IPS DF 4.7 (cell line): ENCODE measurements at regions not wholly inside any gene's neighbourhood (a gene's known extent, or its start where the extent isn't known, plus 50 kb on each side); places are given as distances from the start of the nearest gene placed in this dataset.

Experiments
- DNase-seq: peaks from one replicate; pipeline ENCODE4 v3.0.0-alpha.2; 2013; ENCODE audit warnings: low spot score; ENCODE audit errors: extremely low read depth

DNA sequence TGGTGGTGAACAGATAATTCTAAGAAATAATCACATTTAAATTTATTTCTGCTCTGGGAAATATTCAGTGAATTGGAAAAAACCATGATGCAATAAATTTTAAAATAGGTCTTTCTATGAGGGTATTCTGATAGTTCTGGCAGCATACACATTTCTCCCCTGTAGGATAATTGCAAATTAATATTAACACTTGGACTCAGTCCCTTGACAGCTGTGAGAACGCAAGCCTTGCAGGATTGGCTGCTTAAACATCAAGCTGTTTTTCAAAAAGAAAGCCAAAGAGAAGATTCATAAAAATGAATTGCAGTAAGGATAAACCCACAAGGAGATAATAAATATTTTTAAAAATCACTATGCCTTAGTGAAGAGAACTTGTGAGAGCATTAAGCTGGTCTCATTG is 180.0 kb downstream of the MTRR start:
- no peak for DNase-seq

DNA sequence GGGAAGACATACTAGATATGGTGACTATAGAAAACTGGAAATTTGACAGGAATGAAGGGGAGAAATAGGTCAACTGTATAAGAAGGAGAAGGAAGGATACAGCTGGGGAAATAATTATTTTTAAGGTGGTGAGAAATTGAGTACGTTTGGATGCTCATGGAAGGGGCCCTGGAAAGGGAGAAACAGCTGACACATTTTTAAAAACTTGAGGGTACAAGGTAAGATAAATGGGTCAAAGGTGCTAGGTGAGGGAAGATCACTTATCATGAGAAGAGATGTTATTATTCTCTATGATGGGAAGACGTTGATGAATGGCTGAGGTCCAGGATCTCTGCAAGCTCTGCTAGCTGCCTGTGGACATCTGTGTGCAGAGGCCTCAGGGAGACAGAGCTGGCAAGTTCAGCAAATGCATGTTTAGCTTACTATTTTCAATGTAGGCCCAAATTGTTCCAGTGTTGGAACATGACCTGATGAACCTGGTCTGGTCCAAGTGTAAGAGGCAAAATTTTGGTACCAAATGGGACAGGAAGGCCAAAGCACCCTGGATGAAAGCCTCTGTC is 181.7 kb downstream of the MTRR start:
- DNase-seq, result no peak

DNA sequence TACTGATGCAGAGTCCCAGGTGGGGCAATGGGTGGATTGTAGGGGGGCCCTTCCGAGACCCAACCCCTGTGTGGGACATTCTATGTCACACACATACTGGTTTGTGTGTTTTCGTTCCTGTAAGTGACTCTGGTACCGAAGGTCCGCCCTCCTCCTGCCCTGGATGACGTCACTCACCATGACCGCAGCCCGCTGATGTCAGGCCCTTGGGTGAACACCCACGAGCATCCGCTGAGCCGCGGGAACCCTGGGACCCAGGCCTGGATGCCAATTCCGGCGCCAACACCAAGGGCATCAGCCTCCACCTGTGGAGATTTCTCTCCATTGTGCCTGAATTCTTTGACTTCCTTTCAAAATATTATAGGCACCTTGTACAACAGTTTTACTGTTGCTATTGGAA is 184.3 kb downstream of the MTRR start:
- DNase-seq, result no peak

DNA sequence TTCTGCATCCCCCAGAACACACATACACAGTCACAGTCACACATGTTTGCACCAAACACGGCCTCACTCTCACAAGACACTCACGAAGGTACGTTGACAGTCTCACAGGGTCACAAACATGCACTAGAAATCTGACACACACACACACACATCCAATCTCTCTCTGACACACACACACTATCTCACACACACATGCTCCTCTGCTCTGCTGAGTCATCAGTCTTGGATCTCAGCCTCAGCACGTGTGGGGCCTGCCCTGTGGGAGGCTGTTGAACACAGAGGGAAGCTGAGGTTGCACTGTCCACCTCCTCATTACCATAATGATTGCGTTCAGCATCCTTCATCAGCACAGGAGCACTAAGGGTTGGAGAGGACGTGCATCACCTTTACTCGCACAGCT is 188.8 kb downstream of the MTRR start:
- DNase-seq, result no peak

DNA sequence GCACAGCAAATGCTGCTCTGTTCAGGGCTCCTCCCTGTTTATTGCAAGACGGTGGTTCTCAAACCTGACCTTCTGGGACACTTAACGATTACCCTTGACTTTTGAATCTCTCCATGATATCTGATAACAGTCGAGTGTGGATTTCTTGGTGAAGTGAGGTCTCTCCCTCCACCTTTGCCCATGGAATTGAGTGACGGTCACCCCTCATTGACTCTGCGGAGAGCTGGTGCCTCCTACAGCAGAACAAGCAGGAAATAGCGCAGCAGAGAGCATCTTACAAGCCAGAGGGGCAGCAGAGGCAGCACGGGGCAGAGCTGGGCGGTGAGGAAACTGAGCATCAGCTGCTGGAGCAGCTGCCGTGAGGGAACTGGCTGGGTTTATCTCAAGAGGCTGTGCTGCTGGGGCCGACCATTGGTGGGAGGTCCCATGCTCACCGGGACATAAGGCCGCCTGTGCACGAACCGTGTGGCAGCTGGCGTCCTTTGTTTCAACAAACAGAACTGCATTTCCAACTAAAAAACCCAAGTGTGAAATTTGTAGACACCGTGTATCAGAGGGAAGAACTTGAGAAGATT is 189.8 kb downstream of the MTRR start:
- no peak for DNase-seq

- no peak for DNase-seq
Observed at GRCh38 chr5:8059337-8059736, 190.4 kb downstream of the MTRR start.

DNA sequence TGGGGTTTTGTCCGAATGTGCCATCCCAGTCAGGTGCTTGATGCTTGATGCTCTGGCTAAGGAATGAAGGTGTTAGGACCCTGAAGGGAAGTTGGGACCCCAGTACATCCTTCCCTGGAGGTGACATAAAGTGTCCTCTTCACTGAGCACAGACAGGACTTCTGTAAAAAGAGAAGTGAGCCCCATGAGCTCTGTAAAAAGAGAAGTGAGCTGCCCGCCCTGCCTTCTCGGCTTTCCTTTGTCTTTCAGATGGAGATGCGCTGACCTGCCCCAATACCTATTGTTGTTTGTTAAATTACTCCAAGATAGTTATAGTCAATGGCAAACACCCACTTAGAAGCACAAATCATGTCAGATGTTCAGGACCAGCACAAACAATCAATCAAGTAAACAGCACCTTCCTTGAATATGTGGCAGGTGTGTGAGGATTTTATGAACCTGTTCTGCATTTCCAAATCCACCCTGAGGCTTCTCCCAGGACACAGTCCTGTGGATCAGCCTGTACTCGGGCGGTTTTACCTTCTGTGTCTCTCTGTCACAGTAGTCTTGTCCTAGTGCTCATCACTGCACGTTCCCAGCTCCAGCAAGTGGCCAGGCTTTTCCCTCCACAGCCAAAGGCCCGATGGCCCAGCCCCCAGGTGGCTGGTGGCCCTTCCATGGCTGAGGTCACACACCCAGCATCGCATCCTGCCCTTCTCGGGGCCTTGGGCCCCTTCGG is 191.4 kb downstream of the MTRR start:
- no peak for DNase-seq

GRCh38 chr5:8060953-8061429 is 192.0 kb downstream of the MTRR start:
- DNase-seq, result no peak

DNA sequence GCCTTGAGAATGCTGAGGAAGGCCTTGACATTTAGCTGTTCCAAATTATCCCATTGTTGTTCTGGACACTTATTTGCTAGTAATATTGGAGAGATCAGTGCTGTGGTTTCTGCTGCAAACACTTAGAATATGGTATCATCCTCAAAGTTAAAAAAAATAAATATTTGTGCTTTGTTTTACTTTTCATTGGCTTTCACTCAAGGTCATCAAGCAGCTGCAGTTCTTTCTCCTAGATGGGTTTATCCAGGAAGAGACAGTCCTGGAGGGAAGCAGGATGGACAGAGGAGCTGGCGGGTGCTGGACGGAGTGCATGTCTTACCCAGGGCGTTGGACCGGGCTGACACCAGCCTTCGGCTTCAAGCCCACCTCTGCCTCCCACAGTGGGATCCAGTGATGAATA is 193.6 kb downstream of the MTRR start:
- DNase-seq, result no peak

GRCh38 chr5:8068078-8068477 is 199.1 kb downstream of the MTRR start:
- no peak for DNase-seq

- no peak for DNase-seq
Observed at GRCh38 chr5:8070138-8070537, 201.2 kb downstream of the MTRR start.

GRCh38 chr5:8079056-8079455 is 210.1 kb downstream of the MTRR start:
- no peak for DNase-seq

DNA sequence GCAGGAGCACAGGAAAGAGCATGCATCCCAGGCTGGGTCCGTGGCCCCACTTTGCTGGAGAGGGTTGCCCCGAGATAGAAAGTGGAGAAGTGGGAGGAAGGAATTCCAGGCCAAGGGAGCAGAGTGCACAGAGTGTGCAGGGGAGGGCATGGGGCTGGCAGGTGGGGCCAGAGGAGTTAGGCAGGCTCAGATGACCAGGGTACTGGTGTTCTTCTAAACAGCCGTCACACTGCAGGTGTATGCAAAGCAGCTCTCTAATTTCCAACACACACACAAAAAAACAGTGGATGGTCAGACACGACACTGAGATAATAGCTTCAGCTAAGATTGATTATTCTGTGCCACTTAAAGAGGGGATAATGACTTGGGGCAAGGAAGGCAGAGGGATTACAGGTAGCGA is 212.2 kb downstream of the MTRR start:
- no peak for DNase-seq

- DNase-seq, result no peak
Observed at GRCh38 chr5:8093669-8094068, 224.7 kb downstream of the MTRR start.

- DNase-seq, result no peak
Observed at GRCh38 chr5:8094304-8094703, 225.4 kb downstream of the MTRR start.

GRCh38 chr5:8097146-8097545 is 228.2 kb downstream of the MTRR start:
- no peak for DNase-seq

GRCh38 chr5:8098081-8098480 is 229.1 kb downstream of the MTRR start:
- no peak for DNase-seq

- DNase-seq, result no peak
Observed at GRCh38 chr5:8102714-8103113, 233.8 kb downstream of the MTRR start.

- DNase-seq, result peak; percentile 7
Observed at GRCh38 chr5:8114597-8115266, 245.8 kb downstream of the MTRR start.

DNA sequence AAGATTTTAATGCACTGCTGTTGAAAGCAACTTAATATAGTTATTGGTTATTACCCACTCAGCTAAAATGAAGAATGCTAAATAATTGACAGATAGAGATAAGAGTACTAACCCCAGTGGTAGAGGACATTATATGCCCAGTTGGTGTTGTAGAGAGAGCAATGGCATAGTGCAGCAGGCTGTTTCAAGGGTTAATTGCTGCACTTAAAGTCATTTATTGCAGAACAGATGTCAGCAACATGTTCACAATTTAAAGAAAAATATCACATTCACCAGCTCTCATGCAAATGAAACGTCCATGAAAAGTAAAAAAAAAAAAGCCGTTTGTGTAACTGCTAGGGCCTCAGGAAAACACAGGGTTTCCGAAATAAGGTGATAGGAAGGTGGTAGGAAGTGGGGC is 254.6 kb downstream of the MTRR start:
- DNase-seq, result no peak

- DNase-seq, result no peak
Observed at GRCh38 chr5:8134609-8135008, 265.7 kb downstream of the MTRR start.

- DNase-seq, result no peak
Observed at GRCh38 chr5:8135742-8136141, 266.8 kb downstream of the MTRR start.
